CD1c-positive myeloid dendritic cell (primary cell): ENCODE measurements at regions not wholly inside any gene's neighbourhood (a gene's known extent, or its start where the extent isn't known, plus 50 kb on each side); places are given as distances from the start of the nearest gene placed in this dataset.
A peak's percentile ranks its signal among the peaks of the same experiment; 100 is the strongest.

Experiments used
- DNase-seq: peaks from one replicate; pipeline ENCODE4 v3.0.0-alpha.2; 2016; ENCODE audit errors: extremely low spot score

- DNase-seq = no peak
Observed at GRCh38 chr2:57804971-57805370, 241.6 kb upstream of the VRK2 start.

GRCh38 chr2:57806449-57806968 is 240.1 kb upstream of the VRK2 start:
- DNase-seq = no peak

GRCh38 chr2:57809230-57809629 is 237.4 kb upstream of the VRK2 start:
- no peak for DNase-seq

- no peak for DNase-seq
Observed at GRCh38 chr2:57821088-57821487, 225.5 kb upstream of the VRK2 start.

- no peak for DNase-seq
Observed at GRCh38 chr2:57828221-57828620, 218.4 kb upstream of the VRK2 start.

GRCh38 chr2:57834666-57835065 is 211.9 kb upstream of the VRK2 start:
- no peak for DNase-seq

- no peak for DNase-seq
Observed at GRCh38 chr2:57842531-57842930, 204.1 kb upstream of the VRK2 start.

GRCh38 chr2:57843158-57843557 is 203.4 kb upstream of the VRK2 start:
- DNase-seq = no peak

- no peak for DNase-seq
Observed at GRCh38 chr2:57848723-57849122, 197.9 kb upstream of the VRK2 start.

GRCh38 chr2:57849843-57850242 is 196.8 kb upstream of the VRK2 start:
- DNase-seq = no peak

GRCh38 chr2:57850415-57851130 is 196.0 kb upstream of the VRK2 start:
- DNase-seq = no peak

- DNase-seq = peak; percentile 17
Observed at GRCh38 chr2:57855212-57855611, 191.4 kb upstream of the VRK2 start.

GRCh38 chr2:57859755-57860154 is 186.9 kb upstream of the VRK2 start:
- DNase-seq = no peak

- no peak for DNase-seq
Observed at GRCh38 chr2:57862153-57862552, 184.5 kb upstream of the VRK2 start.

GRCh38 chr2:57862727-57863126 is 183.9 kb upstream of the VRK2 start:
- no peak for DNase-seq

GRCh38 chr2:57864926-57865325 is 181.7 kb upstream of the VRK2 start:
- no peak for DNase-seq

- no peak for DNase-seq
Observed at GRCh38 chr2:57867730-57868129, 178.9 kb upstream of the VRK2 start.

- no peak for DNase-seq
Observed at GRCh38 chr2:57868619-57869139, 177.9 kb upstream of the VRK2 start.

- no peak for DNase-seq
Observed at GRCh38 chr2:57869758-57870344, 176.8 kb upstream of the VRK2 start.

GRCh38 chr2:57876313-57876712 is 170.3 kb upstream of the VRK2 start:
- DNase-seq = peak; percentile 42

- DNase-seq = no peak
Observed at GRCh38 chr2:57877811-57878170, 168.8 kb upstream of the VRK2 start.

- no peak for DNase-seq
Observed at GRCh38 chr2:57878171-57878865, 168.3 kb upstream of the VRK2 start.

- no peak for DNase-seq
Observed at GRCh38 chr2:57878866-57879210, 167.8 kb upstream of the VRK2 start.
